ENCODE measurements at regions not wholly inside any gene's neighbourhood (a gene's known extent, or its start where the extent isn't known, plus 50 kb on each side); places are given as distances from the start of the nearest gene placed in this dataset.

GRCh38 chr9:80964914-80965313, 724.4 kb downstream of the TLE1 start:
- in situ Hi-C loops (cut with MboI) (no loop called here), intact Hi-C loops (cut with micrococcal nuclease; ENCODE audit: unreplicated experiment) (no loop called here)

More at GRCh38 chr9:80964914-80965313, 724.4 kb downstream of the TLE1 start:
- TF ChIP-seq IKZF1 (conservative IDR thresholded peaks at IDR 0.05) (no peak), SRF (IDR thresholded peaks at IDR 0.05; ENCODE audit: low read depth in 2 of 2, low read length in 2 of 2) (no peak), HCFC1 (IDR thresholded peaks at IDR 0.05; ENCODE audit: low read length) (no peak), ELK1 (IDR thresholded peaks at IDR 0.05; ENCODE audit: low read depth, low read length) (no peak), STAT1 (conservative IDR thresholded peaks at IDR 0.05) (no peak), BCLAF1 (IDR thresholded peaks at IDR 0.05) (no peak), SUPT20H (IDR thresholded peaks at IDR 0.05; ENCODE audit: borderline replicate concordance, control insufficient read depth, low read depth, low read length) (no peak)
- Histone ChIP-seq H3K36me3 (ENCODE audit: control insufficient read depth in 2 of 2, insufficient read depth in 2 of 2, low read length in 1 of 2) (no peaks in the 10 kb centered on the region), H2AFZ (ENCODE audit: control insufficient read depth, low read depth, low read length) (no peak overlapping the region), H4K20me1 (ENCODE audit: control insufficient read depth, insufficient read depth) (no peaks in the 10 kb centered on the region), H3K4me2 (ENCODE audit: control insufficient read depth, insufficient read depth) (no peak overlapping the region), H3K9me3 (replicated peaks; ENCODE audit: control insufficient read depth, insufficient read depth, low read length) (no peaks in the 10 kb centered on the region), H3K27me3 (replicated peaks in 1 of 2; ENCODE audit: control insufficient read depth in 2 of 2, insufficient read depth in 2 of 2, low read length in 1 of 2) (no peaks in the 10 kb centered on the region), H3K79me2 (ENCODE audit: control insufficient read depth, insufficient read depth, low read length) (no peaks in the 10 kb centered on the region), H3K27ac (ENCODE audit: control insufficient read depth, insufficient read depth) (no peak overlapping the region), H3K4me1 (ENCODE audit: control insufficient read depth, insufficient read depth, low read length) (no peaks in the 10 kb centered on the region), H3K9ac (ENCODE audit: control insufficient read depth, insufficient read depth, low read length) (no peak overlapping the region), H3K4me3 (no peak overlapping the region)
- ChIA-PET CTCF (interaction anchor here (0.7 kb wide), 1 partner anchor 13 kb away, joined by 4 read pairs; no protein-coding TSS in a partner anchor), POLR2A (no interaction called here), RAD21 (ENCODE audit: unreplicated experiment) (no interaction called here), SMC1A (ENCODE audit: uncharacterized antibody, unreplicated experiment) (interaction anchor here (0.6 kb wide), 1 partner anchor 659 kb away, joined by 3 read pairs; no protein-coding TSS in a partner anchor)
- no peak for ATAC-seq
- DNase-seq (ENCODE audit: low read depth, low spot score): no peak
- WGBS (ENCODE audit: insufficient coverage, insufficient replicate concordance, low lambda C conversion rate, missing lambda C conversion rate): 5% methylated on average over 2 of the region's 2 CpGs
- no TSS peak for BruUV-seq (replicated peaks)
- no peak for FAIRE-seq

All from GM12878 (cell line).